ENCODE measurements at regions not wholly inside any gene's neighbourhood (a gene's known extent, or its start where the extent isn't known, plus 50 kb on each side); places are given as distances from the start of the nearest gene placed in this dataset.

- no peaks in the 10 kb centered on the region for H3K36me3 ChIP-seq (ENCODE audit: control insufficient read depth in 2 of 3, insufficient read depth in 3 of 3, low read length in 3 of 3)
- no peak for FAIRE-seq
- intact Hi-C loops (cut with DNase I): no loop called here
- no peak overlapping the region for H3K27ac ChIP-seq (ENCODE audit: low read depth in 2 of 2, low read length in 2 of 2)
- no peak for TF ChIP-seq CTCF (IDR thresholded peaks at IDR 0.05; ENCODE audit: borderline replicate concordance, extremely low read depth, insufficient read depth)
- H3K9me3 ChIP-seq (ENCODE audit: control insufficient read depth in 2 of 3, insufficient read depth in 1 of 3, low read length in 3 of 3): no peaks in the 10 kb centered on the region
- no peaks in the 10 kb centered on the region for H3K27me3 ChIP-seq (ENCODE audit: control insufficient read depth, insufficient read depth, low read length)
- H3K4me1 ChIP-seq (ENCODE audit: control insufficient read depth in 2 of 3, insufficient read depth in 2 of 3, low read depth in 1 of 3, low read length in 3 of 3): no peaks in the 10 kb centered on the region
- no peak overlapping the region for H3K9ac ChIP-seq (ENCODE audit: low read length in 3 of 3)
- DNase-seq: no peak
- no peak overlapping the region for H3K4me3 ChIP-seq (ENCODE audit: low read length in 3 of 3)
Observed at GRCh38 chr2:220961143-220961860, 610.8 kb downstream of the EPHA4 start.

- Histone ChIP-seq H3K4me1 (ENCODE audit: control insufficient read depth in 2 of 3, insufficient read depth in 2 of 3, low read depth in 1 of 3, low read length in 3 of 3) (no peaks in the 10 kb centered on the region), H3K27me3 (ENCODE audit: control insufficient read depth, insufficient read depth, low read length) (no peaks in the 10 kb centered on the region), H3K36me3 (ENCODE audit: control insufficient read depth in 2 of 3, insufficient read depth in 3 of 3, low read length in 3 of 3) (no peaks in the 10 kb centered on the region), H3K9ac (ENCODE audit: low read length in 3 of 3) (no peak overlapping the region), H3K9me3 (ENCODE audit: control insufficient read depth in 2 of 3, insufficient read depth in 1 of 3, low read length in 3 of 3) (no peaks in the 10 kb centered on the region), H3K27ac (ENCODE audit: low read depth in 2 of 2, low read length in 2 of 2) (no peak overlapping the region), H3K4me3 (ENCODE audit: low read length in 3 of 3) (no peak overlapping the region)
- intact Hi-C loops (cut with DNase I): no loop called here
- no peak for FAIRE-seq
- no peak for TF ChIP-seq CTCF (IDR thresholded peaks at IDR 0.05; ENCODE audit: borderline replicate concordance, extremely low read depth, insufficient read depth)
- DNase-seq: peak in 2 of 5 donors; percentile 17 to 22
Observed at GRCh38 chr2:220962556-220962955, 609.5 kb downstream of the EPHA4 start.

GRCh38 chr2:220963076-220963475 is 609.0 kb downstream of the EPHA4 start:
- Histone ChIP-seq H3K9ac (ENCODE audit: low read length in 3 of 3) (no peak overlapping the region), H3K9me3 (ENCODE audit: control insufficient read depth in 2 of 3, insufficient read depth in 1 of 3, low read length in 3 of 3) (no peaks in the 10 kb centered on the region), H3K4me3 (ENCODE audit: low read length in 3 of 3) (no peak overlapping the region), H3K36me3 (ENCODE audit: control insufficient read depth in 2 of 3, insufficient read depth in 3 of 3, low read length in 3 of 3) (no peaks in the 10 kb centered on the region), H3K4me1 (ENCODE audit: control insufficient read depth in 2 of 3, insufficient read depth in 2 of 3, low read depth in 1 of 3, low read length in 3 of 3) (no peaks in the 10 kb centered on the region), H3K27me3 (ENCODE audit: control insufficient read depth, insufficient read depth, low read length) (no peaks in the 10 kb centered on the region), H3K27ac (ENCODE audit: low read depth in 2 of 2, low read length in 2 of 2) (no peak overlapping the region)
- TF ChIP-seq CTCF (IDR thresholded peaks at IDR 0.05; ENCODE audit: borderline replicate concordance, extremely low read depth, insufficient read depth): no peak
- no peak for DNase-seq
- intact Hi-C loops (cut with DNase I): no loop called here
- FAIRE-seq: no peak

- Histone ChIP-seq H3K27me3 (ENCODE audit: control insufficient read depth, insufficient read depth, low read length) (no peaks in the 10 kb centered on the region), H3K4me1 (ENCODE audit: control insufficient read depth in 2 of 3, insufficient read depth in 2 of 3, low read depth in 1 of 3, low read length in 3 of 3) (no peaks in the 10 kb centered on the region), H3K9ac (ENCODE audit: low read length in 3 of 3) (no peak overlapping the region), H3K36me3 (ENCODE audit: control insufficient read depth in 2 of 3, insufficient read depth in 3 of 3, low read length in 3 of 3) (no peaks in the 10 kb centered on the region), H3K4me3 (ENCODE audit: low read length in 3 of 3) (no peak overlapping the region), H3K9me3 (ENCODE audit: control insufficient read depth in 2 of 3, insufficient read depth in 1 of 3, low read length in 3 of 3) (no peaks in the 10 kb centered on the region), H3K27ac (ENCODE audit: low read depth in 2 of 2, low read length in 2 of 2) (no peak overlapping the region)
- intact Hi-C loops (cut with DNase I): no loop called here
- no peak for DNase-seq
- no peak for TF ChIP-seq CTCF (IDR thresholded peaks at IDR 0.05; ENCODE audit: borderline replicate concordance, extremely low read depth, insufficient read depth)
- no peak for FAIRE-seq
Observed at GRCh38 chr2:220963930-220964329, 608.2 kb downstream of the EPHA4 start.

All from kidney (tissue), 13 donors.